ENCODE measurements at regions not wholly inside any gene's neighbourhood (a gene's known extent, or its start where the extent isn't known, plus 50 kb on each side); places are given as distances from the start of the nearest gene placed in this dataset.
"Not testable (repeated sequence)": the region's sequence is repeated elsewhere in the genome, so short reads cannot be mapped to it uniquely, and the experiment has no call there.

DNA sequence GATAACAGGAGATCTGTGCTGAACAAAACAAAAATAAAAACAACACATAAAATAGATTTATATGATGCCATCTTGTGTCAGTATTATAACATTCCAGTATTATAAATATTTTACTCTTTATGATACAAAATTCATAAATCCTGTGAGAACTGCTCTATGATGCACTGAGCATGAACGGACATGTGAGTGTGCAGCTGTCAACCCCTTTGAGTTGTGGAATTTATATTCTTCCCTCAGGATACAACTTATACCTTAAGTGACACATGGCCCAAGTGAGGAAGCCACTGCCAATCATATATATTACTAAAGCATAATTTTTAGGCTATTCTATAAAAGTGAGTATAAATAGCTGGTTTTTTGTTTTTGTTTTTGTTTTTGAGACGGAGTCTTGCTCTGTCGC, 116.0 kb upstream of the OR13F1 start:
- no peak overlapping the region for H3K4me3 ChIP-seq
- DNase-seq = no peak
- H3K36me3 ChIP-seq = no peaks in the 10 kb centered on the region
- H3K4me1 ChIP-seq = peaks cover 0 to 11% (median 3%) of the 10 kb centered on the region in 4 donors
- WGBS, 5 donors = 83 to 92% (median 88%) methylated on average over 3 of the region's 3 CpGs
- H3K9me3 ChIP-seq = no peaks in the 10 kb centered on the region
- intact Hi-C loops (cut with DNase I; ENCODE audit: low total_unique reads) = loop anchor here (5.0 kb wide), 1 partner anchor 211 kb away; no protein-coding TSS in a partner anchor
- TF ChIP-seq EP300 (IDR thresholded peaks at IDR 0.05) (no peak), POLR2AphosphoS5 (IDR thresholded peaks at IDR 0.05) (no peak), POLR2A (IDR thresholded peaks at IDR 0.05) (no peak)
- TF ChIP-seq, protein P1, sequence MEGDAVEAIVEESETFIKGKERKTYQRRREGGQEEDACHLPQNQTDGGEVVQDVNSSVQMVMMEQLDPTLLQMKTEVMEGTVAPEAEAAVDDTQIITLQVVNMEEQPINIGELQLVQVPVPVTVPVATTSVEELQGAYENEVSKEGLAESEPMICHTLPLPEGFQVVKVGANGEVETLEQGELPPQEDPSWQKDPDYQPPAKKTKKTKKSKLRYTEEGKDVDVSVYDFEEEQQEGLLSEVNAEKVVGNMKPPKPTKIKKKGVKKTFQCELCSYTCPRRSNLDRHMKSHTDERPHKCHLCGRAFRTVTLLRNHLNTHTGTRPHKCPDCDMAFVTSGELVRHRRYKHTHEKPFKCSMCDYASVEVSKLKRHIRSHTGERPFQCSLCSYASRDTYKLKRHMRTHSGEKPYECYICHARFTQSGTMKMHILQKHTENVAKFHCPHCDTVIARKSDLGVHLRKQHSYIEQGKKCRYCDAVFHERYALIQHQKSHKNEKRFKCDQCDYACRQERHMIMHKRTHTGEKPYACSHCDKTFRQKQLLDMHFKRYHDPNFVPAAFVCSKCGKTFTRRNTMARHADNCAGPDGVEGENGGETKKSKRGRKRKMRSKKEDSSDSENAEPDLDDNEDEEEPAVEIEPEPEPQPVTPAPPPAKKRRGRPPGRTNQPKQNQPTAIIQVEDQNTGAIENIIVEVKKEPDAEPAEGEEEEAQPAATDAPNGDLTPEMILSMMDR (IDR thresholded peaks at IDR 0.05) = no peak
- H3K27ac ChIP-seq = no peak overlapping the region
- no peaks in the 10 kb centered on the region for H3K27me3 ChIP-seq

- no peak overlapping the region for H3K27ac ChIP-seq
- TF ChIP-seq, protein P1 (IDR thresholded peaks at IDR 0.05) = no peak
- TF ChIP-seq POLR2AphosphoS5 (IDR thresholded peaks at IDR 0.05) (no peak), EP300 (IDR thresholded peaks at IDR 0.05) (no peak), POLR2A (IDR thresholded peaks at IDR 0.05) (no peak)
- intact Hi-C loops (cut with DNase I; ENCODE audit: low total_unique reads) = loop anchor here (5.0 kb wide), 1 partner anchor 212 kb away; no protein-coding TSS in a partner anchor
- no peaks in the 10 kb centered on the region for H3K9me3 ChIP-seq
- H3K4me3 ChIP-seq = no peak overlapping the region
- H3K4me1 ChIP-seq = peaks cover 0 to 11% (median 3%) of the 10 kb centered on the region in 4 donors
- no peaks in the 10 kb centered on the region for H3K36me3 ChIP-seq
- DNase-seq = no peak
- 49 to 78% (median 70%) methylated on average over 4 of the region's 4 CpGs for WGBS, 5 donors
- H3K27me3 ChIP-seq = no peaks in the 10 kb centered on the region
Observed at GRCh38 chr9:104389341-104389740, 114.7 kb upstream of the OR13F1 start.

DNA sequence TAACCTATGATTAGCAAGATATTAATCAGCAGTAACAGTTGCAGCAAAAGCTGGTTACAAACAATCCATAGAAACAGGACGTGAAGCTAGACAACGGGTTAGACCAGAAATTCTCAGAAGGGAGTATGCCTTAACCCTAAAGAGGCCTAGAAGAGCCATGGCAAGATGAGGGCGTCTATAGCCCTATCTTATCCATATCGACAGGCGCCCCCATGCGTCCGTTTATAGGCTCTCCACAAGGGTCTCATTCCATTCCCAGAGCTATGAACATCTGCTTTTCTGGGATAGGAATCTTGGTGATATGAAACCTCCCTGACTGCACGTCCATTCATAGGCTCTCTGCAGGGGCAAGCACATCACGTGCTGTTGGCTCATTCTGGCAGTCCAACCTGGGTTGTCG, 109.2 kb upstream of the OR13F1 start:
- H3K36me3 ChIP-seq; DNase-seq; H3K27ac ChIP-seq; H3K4me3 ChIP-seq; intact Hi-C loops (cut with DNase I; ENCODE audit: low total_unique reads); H3K4me1 ChIP-seq; H3K27me3 ChIP-seq; H3K9me3 ChIP-seq: not testable (repeated sequence)
- WGBS, 5 donors = 49 to 63% (median 49%) methylated on average over 9 to 10 of the region's 10 CpGs

DNA sequence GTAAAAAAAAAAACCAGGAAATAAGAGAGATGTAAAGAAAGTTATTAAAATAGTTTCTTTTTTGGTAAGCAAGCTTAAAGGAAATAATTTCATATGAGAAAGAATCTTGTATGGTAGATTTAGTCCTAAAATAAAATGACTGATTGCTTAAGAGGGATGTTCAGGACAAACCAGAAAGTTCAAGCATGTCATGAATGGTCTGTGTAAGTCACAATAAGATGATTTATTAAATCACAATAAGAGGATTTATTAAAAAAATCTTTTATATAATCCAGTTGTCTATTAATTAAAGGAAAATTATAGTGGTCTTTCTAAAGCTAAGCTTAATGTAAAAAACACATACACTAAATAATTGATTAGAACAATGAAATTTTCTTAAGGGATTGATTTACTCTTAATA, 91.8 kb upstream of the OR13F1 start:
- no peaks in the 10 kb centered on the region for H3K27me3 ChIP-seq
- DNase-seq = no peak
- TF ChIP-seq POLR2AphosphoS5 (IDR thresholded peaks at IDR 0.05) = no peak
- TF ChIP-seq POLR2A (IDR thresholded peaks at IDR 0.05) = no peak
- TF ChIP-seq, protein P1 (IDR thresholded peaks at IDR 0.05) = no peak
- no peak for TF ChIP-seq EP300 (IDR thresholded peaks at IDR 0.05)
- peaks cover 0 to 4% (median 0%) of the 10 kb centered on the region in 4 donors for H3K9me3 ChIP-seq
- H3K4me3 ChIP-seq = no peak overlapping the region
- H3K27ac ChIP-seq = no peak overlapping the region
- no peaks in the 10 kb centered on the region for H3K36me3 ChIP-seq
- no peaks in the 10 kb centered on the region for H3K4me1 ChIP-seq
- intact Hi-C loops (cut with DNase I; ENCODE audit: low total_unique reads) = no loop called here

GRCh38 chr9:104416470-104416869, 87.6 kb upstream of the OR13F1 start:
- Histone ChIP-seq H3K9me3 (peaks cover 0 to 4% (median 0%) of the 10 kb centered on the region in 4 donors), H3K4me3 (no peak overlapping the region), H3K27me3 (no peaks in the 10 kb centered on the region), H3K36me3 (no peaks in the 10 kb centered on the region), H3K27ac (no peak overlapping the region), H3K4me1 (no peaks in the 10 kb centered on the region)
- TF ChIP-seq POLR2AphosphoS5 (IDR thresholded peaks at IDR 0.05) (no peak), POLR2A (IDR thresholded peaks at IDR 0.05) (no peak), EP300 (IDR thresholded peaks at IDR 0.05) (no peak)
- TF ChIP-seq, protein P1 (IDR thresholded peaks at IDR 0.05) = no peak
- intact Hi-C loops (cut with DNase I; ENCODE audit: low total_unique reads) = no loop called here
- no peak for DNase-seq
